HG02763 (cell line): ENCODE measurements at regions not wholly inside any gene's neighbourhood (a gene's known extent, or its start where the extent isn't known, plus 50 kb on each side); places are given as distances from the start of the nearest gene placed in this dataset.
"Not testable (repeated sequence)": the region's sequence is repeated elsewhere in the genome, so short reads cannot be mapped to it uniquely, and the experiment has no call there.

Source experiments
- ATAC-seq: cut with Tn5 transposase; IDR thresholded peaks from one replicate; pipeline ENCODE4 v1.9.1; 2021; ENCODE audit warnings: mild to moderate bottlenecking, moderate library complexity; ENCODE audit not compliant: unreplicated experiment

DNA sequence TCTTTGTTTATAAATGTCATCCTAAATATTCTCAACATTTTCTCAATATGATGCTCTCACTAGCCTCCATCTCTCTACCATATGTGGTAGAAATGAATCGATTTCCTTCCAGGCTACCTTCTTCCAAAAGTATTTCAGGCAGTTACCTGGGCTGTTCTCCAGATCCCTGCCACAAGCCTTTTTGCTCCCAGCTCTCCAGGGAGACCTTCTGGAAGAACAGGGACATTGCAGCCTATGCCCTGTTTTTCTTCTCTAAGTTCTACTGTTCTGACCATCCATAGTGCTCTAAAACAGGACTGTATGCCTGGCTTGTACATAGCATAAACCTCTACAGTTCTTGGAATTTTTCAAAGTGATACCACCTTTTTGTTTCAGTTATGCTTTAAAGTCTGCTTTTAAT, 552.8 kb downstream of the ANKRD7 start:
- no peak for ATAC-seq

DNA sequence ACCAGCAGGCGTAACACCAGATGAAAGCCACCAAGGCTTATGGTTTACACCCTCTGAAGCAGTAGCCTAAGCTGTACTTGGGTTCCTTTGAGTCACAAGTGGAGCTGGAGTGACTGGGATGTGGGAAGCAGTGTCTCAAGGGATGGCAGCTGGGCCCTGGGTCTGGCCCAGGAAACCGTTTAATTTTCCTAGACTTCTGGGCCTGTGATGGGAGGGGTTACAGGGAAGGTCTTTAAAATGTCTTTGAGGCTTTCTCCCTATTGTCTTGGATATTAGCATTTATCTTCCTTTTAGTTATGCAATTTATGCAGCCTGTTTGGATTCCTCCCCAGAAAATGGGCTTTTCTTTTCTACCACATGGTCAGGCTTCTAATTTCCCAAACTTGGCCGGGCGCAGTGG, 568.2 kb downstream of the ANKRD7 start:
- ATAC-seq = no peak

DNA sequence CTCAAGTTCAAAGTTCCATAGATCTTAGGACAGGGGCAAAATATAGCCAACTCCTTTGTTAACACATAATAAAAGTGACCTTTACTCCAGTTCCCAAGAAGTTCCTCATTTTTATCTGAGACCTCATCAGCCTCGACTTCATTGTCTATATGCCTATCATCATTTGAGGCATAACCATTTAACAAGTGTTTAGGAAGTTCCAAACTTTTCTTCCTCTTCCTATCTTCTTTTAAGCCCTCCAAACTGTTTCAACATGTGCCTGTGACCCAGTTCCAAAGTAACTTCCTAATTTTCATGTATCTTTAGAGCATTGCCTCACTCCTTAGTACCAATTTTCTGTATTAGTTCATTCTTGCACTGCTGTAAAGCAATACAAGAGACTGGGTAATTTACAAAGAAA, 569.1 kb downstream of the ANKRD7 start:
- ATAC-seq = no peak

- ATAC-seq = no peak
These were observed 569.9 kb downstream of the ANKRD7 start for GRCh38 chr7:118794419-118794818.

- ATAC-seq = no peak
These were observed 576.9 kb downstream of the ANKRD7 start for GRCh38 chr7:118801366-118801765.

GRCh38 chr7:118802726-118803125, 578.2 kb downstream of the ANKRD7 start:
- no peak for ATAC-seq

DNA sequence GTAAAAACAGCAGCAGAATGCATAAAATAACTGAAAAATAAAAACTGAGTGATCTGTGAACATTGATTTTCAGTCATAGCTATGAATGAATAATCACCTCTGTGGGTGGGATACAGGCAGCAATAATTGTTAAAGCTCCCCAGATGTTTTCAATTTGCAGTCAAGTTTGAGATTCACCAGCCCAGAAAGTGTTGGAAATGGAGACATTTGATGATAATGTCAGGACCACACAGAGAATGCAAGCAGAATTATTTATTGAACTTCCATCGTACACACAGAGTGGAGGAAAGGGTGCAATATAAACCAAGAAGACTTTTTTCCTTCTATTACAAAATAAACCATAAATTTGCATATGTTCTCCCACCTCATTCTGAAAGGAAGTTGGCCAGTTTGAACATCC, 601.7 kb downstream of the ANKRD7 start:
- ATAC-seq = no peak

DNA sequence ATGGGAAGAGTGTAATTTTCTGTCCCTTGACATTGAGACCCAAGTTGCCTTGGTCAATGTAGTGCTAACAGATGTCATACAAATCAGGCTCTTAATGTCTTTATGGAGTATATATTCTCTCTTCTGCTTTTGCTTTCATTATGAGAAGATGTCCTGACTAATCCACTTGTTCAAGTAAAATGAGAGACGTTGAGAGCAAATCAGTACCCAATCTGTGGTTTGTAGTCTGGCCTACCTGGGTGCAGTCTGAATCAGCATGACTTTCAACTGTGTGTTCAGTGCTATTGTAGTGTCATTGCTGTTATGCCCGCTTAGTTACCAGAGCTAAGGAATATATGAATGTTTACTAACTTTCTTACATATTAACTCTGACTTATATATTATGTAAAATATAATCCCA, 612.4 kb downstream of the ANKRD7 start:
- ATAC-seq = peak; percentile 90

- no peak for ATAC-seq
These were observed 615.0 kb downstream of the ANKRD7 start for GRCh38 chr7:118839515-118839914.

DNA sequence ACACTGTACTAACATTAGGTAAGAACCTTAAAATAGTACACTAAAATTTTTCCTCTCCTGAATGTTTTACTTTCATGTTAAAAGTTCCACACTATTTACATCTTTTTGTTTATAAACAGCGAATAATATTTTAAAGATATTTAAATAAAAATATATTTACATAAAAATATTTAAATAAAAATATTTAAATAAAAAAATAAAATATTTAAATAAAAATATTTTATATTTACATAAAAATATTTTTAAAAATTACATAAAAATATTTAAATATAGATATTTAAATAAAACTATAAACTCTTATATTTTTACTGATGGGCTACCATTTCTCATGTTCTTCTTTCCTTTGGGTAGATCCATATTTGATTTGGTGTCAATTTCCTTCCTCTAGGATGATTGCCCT, 619.0 kb downstream of the ANKRD7 start:
- no peak for ATAC-seq

DNA sequence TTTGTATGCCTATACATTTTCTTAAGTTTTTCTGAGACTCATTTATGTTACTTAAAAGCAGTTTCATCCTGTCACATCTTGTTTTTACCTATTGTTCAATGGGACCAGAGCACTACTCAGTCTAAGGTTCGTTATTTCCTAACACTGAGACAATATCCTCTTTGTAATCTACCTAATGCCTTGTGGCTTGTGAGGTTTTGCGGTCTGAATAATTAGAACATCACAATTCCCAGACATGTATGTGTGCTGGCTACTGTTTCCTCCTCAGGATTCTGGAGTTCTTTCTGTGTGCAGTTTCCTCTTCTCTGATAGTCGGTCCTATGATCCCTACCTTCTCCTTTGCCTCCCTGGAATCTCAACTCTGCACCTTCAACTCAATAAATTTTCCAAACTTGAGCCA, 620.2 kb downstream of the ANKRD7 start:
- ATAC-seq = no peak

- ATAC-seq = no peak
These were observed 621.3 kb downstream of the ANKRD7 start for GRCh38 chr7:118845791-118846190.

GRCh38 chr7:118846977-118847376, 622.5 kb downstream of the ANKRD7 start:
- ATAC-seq = no peak

DNA sequence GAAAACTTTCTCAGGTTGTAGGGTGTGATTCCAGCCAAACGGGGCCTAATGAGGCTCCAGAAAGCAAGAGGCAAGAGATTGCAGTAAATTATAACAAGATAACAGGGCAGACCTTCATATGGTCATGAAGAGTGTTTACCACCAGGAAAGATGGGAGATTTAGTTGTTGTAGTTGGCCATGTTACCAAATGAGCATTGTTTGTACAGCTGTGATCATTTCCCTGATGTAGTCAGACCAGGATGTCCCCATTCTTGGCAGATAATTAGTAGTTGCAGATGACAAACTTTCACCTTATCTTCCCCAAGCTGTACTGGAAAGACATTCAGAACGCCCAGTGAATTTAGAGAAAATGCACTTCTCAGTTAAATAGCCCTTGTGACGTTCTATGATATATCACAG, 630.8 kb downstream of the ANKRD7 start:
- no peak for ATAC-seq

DNA sequence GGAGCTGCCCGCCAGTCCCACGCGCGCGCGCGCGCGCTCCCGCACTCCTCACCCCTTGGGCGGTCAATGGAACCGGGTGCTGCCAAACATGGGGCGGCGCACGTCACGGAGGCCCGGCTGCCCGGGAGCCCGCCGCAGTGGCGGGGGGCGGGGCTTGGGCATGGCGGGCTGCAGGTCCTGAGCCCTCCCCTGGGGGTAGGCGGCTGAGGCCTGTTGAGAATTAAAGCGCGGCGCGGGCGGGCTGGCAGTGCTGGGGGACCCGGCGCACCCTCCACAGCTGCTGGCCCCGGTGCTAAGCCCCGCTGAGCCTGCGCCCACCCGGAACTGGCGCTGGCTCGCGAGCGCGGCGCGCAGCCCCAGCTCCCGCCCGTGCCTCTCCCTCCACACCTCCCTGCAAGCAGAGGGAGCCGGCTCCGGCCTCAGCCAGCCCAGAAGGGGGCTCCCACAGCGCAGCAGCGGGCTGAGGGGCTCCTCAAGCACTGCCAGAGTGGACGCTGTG, 634.2 kb downstream of the ANKRD7 start:
- ATAC-seq = no peak

- no peak for ATAC-seq
These were observed 637.1 kb downstream of the ANKRD7 start for GRCh38 chr7:118861581-118861980.

GRCh38 chr7:118862740-118863139, 638.2 kb downstream of the ANKRD7 start:
- no peak for ATAC-seq

GRCh38 chr7:118863966-118864365, 639.5 kb downstream of the ANKRD7 start:
- no peak for ATAC-seq

DNA sequence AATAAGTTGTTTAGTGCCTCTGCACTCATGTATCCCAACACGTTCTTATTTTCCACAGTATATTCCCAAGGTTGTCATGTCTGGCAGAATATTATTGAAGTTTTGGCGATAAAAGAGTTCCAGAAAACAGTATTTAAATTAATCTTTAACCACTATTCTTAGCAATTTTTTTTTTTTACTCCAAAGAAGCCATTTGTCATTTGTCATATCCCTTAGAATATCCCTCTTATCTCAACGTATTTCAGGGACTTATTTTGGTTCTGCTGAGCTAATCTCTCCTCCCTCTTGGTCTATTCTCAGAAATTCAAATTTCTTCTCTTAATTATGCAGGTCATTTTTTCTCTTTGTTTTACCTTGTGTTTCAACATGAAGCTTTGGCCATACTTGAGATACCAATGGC, 643.4 kb downstream of the ANKRD7 start:
- ATAC-seq = no peak

GRCh38 chr7:118869141-118869540, 644.6 kb downstream of the ANKRD7 start:
- not testable (repeated sequence) for ATAC-seq

DNA sequence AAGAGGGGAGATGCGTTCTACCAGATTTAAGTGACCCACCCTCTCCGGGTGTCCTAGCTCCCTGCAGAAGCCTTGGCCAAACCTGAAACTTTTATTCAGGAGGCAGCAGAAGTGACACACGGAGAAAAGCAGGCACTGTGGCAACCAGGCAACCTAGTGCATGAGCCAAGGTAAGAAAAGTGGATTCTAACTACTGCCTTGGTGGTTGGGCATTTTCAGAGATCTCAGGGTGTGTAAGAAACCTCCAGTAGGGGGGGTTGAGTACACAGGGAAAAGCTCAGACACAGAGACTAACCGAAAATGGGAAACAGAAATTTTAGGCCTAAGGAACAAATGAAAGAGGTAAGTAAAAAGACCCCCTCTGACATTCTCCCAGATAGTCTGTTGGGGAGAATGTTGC, 645.7 kb downstream of the ANKRD7 start:
- ATAC-seq = no peak

GRCh38 chr7:118872568-118872967, 648.1 kb downstream of the ANKRD7 start:
- ATAC-seq = no peak

- no peak for ATAC-seq
These were observed 652.7 kb downstream of the ANKRD7 start for GRCh38 chr7:118877187-118877586.

DNA sequence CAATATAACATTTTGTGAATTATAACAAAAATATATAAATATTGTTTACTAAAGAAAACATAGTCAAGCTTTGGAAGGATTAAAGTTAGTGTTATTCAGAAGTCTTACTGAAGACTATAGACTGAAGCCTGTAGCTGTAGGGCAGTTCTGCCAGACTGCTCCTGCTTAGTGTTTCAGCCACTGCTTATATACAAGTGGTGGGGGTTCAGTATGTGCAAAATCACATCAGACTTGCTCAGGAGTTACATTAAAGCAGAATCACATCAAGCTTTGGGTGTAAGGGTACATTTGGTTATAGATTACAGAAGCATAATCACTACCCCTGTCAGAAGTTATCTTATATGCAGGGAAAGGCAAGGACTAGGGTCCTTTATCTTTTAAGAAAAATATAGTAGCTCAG, 653.8 kb downstream of the ANKRD7 start:
- ATAC-seq = no peak
